ENCODE measurements at regions not wholly inside any gene's neighbourhood (a gene's known extent, or its start where the extent isn't known, plus 50 kb on each side); places are given as distances from the start of the nearest gene placed in this dataset.

DNA sequence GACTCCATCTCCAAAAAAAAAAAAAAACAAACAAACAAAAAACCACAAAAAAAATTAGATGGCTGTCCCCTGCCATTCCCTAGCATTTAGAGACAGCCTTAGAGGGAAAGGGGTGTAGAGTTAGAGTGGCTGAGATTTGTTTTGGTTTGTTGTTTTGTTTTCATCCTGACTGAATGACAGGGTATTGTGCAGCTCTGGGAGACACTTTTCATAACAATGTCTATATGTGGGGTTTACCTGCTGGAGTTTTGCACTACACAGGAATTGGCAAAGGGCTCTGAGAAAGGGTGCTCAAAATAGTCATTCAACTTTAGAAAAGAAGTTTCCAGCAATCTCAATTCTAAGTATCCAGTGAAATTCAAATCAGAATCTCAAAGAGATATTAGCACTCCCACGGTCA lies 732.5 kb upstream of the CHAC2 start:
- no peak for TF ChIP-seq ZFHX2 (tag by site-specific recombination; conservative IDR thresholded peaks at IDR 0.05)
- TF ChIP-seq ZBTB8A (tag by site-specific recombination; IDR thresholded peaks at IDR 0.05) = no peak
- TF ChIP-seq, protein P1, sequence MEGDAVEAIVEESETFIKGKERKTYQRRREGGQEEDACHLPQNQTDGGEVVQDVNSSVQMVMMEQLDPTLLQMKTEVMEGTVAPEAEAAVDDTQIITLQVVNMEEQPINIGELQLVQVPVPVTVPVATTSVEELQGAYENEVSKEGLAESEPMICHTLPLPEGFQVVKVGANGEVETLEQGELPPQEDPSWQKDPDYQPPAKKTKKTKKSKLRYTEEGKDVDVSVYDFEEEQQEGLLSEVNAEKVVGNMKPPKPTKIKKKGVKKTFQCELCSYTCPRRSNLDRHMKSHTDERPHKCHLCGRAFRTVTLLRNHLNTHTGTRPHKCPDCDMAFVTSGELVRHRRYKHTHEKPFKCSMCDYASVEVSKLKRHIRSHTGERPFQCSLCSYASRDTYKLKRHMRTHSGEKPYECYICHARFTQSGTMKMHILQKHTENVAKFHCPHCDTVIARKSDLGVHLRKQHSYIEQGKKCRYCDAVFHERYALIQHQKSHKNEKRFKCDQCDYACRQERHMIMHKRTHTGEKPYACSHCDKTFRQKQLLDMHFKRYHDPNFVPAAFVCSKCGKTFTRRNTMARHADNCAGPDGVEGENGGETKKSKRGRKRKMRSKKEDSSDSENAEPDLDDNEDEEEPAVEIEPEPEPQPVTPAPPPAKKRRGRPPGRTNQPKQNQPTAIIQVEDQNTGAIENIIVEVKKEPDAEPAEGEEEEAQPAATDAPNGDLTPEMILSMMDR (tag by site-specific recombination; IDR thresholded peaks at IDR 0.05) = no peak
